Osteoblast (primary cell): ENCODE measurements at regions not wholly inside any gene's neighbourhood (a gene's known extent, or its start where the extent isn't known, plus 50 kb on each side); places are given as distances from the start of the nearest gene placed in this dataset.

Experiments used
- DNase-seq: peaks from one replicate; pipeline ENCODE4 v3.0.0; 2011; ENCODE audit warnings: low spot score, mixed read lengths; ENCODE audit not compliant: insufficient read length; ENCODE audit errors: missing footprints
- H2AFZ ChIP-seq: 2 replicates; pipeline ENCODE4 v1.6.0; 2011; ENCODE audit warnings: mild to moderate bottlenecking, low read length
- H3K27ac ChIP-seq: 2 replicates; pipeline ENCODE4 v1.5.1; 2011; ENCODE audit warnings: mild to moderate bottlenecking, low read depth, low read length, moderate library complexity
- H3K27me3 ChIP-seq: 2 replicates; pipeline ENCODE4 v1.6.0; 2012; ENCODE audit warnings: mild to moderate bottlenecking, control low read depth, inconsistent platforms, low read length, moderate library complexity; ENCODE audit not compliant: insufficient read depth
- H3K36me3 ChIP-seq: 2 replicates; pipeline ENCODE4 v1.5.1; 2011; ENCODE audit warnings: mild to moderate bottlenecking, low read length, control low read depth, moderate library complexity; ENCODE audit not compliant: insufficient read depth
- H3K4me1 ChIP-seq: 2 replicates; pipeline ENCODE4 v1.5.1; 2011; ENCODE audit warnings: mild to moderate bottlenecking, low read length, control low read depth, moderate library complexity; ENCODE audit not compliant: insufficient read depth
- H3K4me2 ChIP-seq: 2 replicates; pipeline ENCODE4 v1.6.0; 2011; ENCODE audit warnings: mild to moderate bottlenecking, low read length; ENCODE audit not compliant: insufficient read depth
- H3K4me3 ChIP-seq: fragments of 200-600 bp; sonication (generic); 3 replicates; pipeline ENCODE4 v1.5.1; 2012; ENCODE audit warnings: mild to moderate bottlenecking, low read length, inconsistent platforms; ENCODE audit not compliant: insufficient read depth
- H3K79me2 ChIP-seq: 2 replicates; pipeline ENCODE4 v1.6.0; 2012; ENCODE audit warnings: mild to moderate bottlenecking, low read length, control low read depth, inconsistent platforms; ENCODE audit not compliant: insufficient read depth
- H3K9me3 ChIP-seq: 2 replicates; pipeline ENCODE4 v1.5.1; 2011; ENCODE audit warnings: low read depth, low read length, control low read depth
- H4K20me1 ChIP-seq: 2 replicates; pipeline ENCODE4 v1.6.0; 2012; ENCODE audit warnings: mild to moderate bottlenecking, low read length, control low read depth; ENCODE audit not compliant: insufficient read depth
- CTCF ChIP-seq: IDR thresholded peaks from 2 replicates; pipeline ENCODE4 v1.5.1; 2011; ENCODE audit warnings: mild to moderate bottlenecking, low read depth, low read length, moderate library complexity; ENCODE audit errors: extremely low read depth

GRCh38 chr14:55500219-55500701, 59.8 kb upstream of the TBPL2 start:
- H3K9me3 ChIP-seq, result no peaks in the 10 kb centered on the region
- no peak overlapping the region for H3K27ac ChIP-seq
- no peaks in the 10 kb centered on the region for H4K20me1 ChIP-seq
- peak overlapping the region; percentile 34 for H3K4me2 ChIP-seq
- peak overlapping the region; percentile 35 for H3K4me3 ChIP-seq
- TF ChIP-seq CTCF, result no peak
- no peaks in the 10 kb centered on the region for H3K36me3 ChIP-seq
- no peaks in the 10 kb centered on the region for H3K27me3 ChIP-seq
- no peaks in the 10 kb centered on the region for H3K79me2 ChIP-seq
- no peak for DNase-seq
- no peak overlapping the region for H2AFZ ChIP-seq
- no peaks in the 10 kb centered on the region for H3K4me1 ChIP-seq

- Histone ChIP-seq H3K4me3 (no peak overlapping the region), H4K20me1 (no peaks in the 10 kb centered on the region), H3K4me1 (no peaks in the 10 kb centered on the region), H2AFZ (no peak overlapping the region), H3K36me3 (no peaks in the 10 kb centered on the region), H3K27ac (no peak overlapping the region), H3K9me3 (no peaks in the 10 kb centered on the region), H3K79me2 (no peaks in the 10 kb centered on the region), H3K27me3 (no peaks in the 10 kb centered on the region), H3K4me2 (peak overlapping the region; percentile 34)
- DNase-seq, result no peak
- no peak for TF ChIP-seq CTCF
Measured at GRCh38 chr14:55500708-55501107, 60.3 kb upstream of the TBPL2 start.

- Histone ChIP-seq H3K4me1 (no peaks in the 10 kb centered on the region), H3K36me3 (no peaks in the 10 kb centered on the region), H3K27me3 (no peaks in the 10 kb centered on the region), H3K4me3 (no peak overlapping the region), H4K20me1 (no peaks in the 10 kb centered on the region), H3K4me2 (no peak overlapping the region), H3K79me2 (no peaks in the 10 kb centered on the region), H2AFZ (no peak overlapping the region), H3K27ac (no peak overlapping the region), H3K9me3 (no peaks in the 10 kb centered on the region)
- no peak for DNase-seq
- TF ChIP-seq CTCF, result no peak
Measured at GRCh38 chr14:55502746-55503284, 62.4 kb upstream of the TBPL2 start.

DNA sequence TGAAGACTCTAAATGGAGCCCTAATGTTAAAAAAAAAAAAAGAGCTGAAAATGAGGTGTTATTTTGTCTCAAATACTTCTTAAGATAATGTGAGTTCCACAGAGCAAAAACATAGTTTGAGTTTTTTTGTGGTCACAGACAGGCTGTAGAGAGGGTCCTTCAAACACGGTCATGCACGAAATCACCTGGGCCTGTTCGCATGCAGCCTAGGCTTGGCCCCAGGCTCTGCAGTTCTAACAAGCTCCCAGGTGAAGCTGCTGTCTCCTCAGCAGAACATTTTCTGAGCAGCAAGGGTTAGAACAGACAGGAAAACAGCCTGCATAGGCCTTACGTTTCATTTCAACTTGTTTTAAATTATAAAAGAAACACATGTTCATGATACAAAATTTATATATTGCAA, 65.4 kb upstream of the TBPL2 start:
- no peak overlapping the region for H3K27ac ChIP-seq
- H3K4me2 ChIP-seq, result no peak overlapping the region
- TF ChIP-seq CTCF, result no peak
- no peaks in the 10 kb centered on the region for H3K36me3 ChIP-seq
- H4K20me1 ChIP-seq, result no peaks in the 10 kb centered on the region
- no peaks in the 10 kb centered on the region for H3K4me1 ChIP-seq
- H3K27me3 ChIP-seq, result no peaks in the 10 kb centered on the region
- H3K9me3 ChIP-seq, result no peaks in the 10 kb centered on the region
- DNase-seq, result no peak
- no peaks in the 10 kb centered on the region for H3K79me2 ChIP-seq
- H3K4me3 ChIP-seq, result no peak overlapping the region
- no peak overlapping the region for H2AFZ ChIP-seq
